ENCODE measurements at regions not wholly inside any gene's neighbourhood (a gene's known extent, or its start where the extent isn't known, plus 50 kb on each side); places are given as distances from the start of the nearest gene placed in this dataset.

DNA sequence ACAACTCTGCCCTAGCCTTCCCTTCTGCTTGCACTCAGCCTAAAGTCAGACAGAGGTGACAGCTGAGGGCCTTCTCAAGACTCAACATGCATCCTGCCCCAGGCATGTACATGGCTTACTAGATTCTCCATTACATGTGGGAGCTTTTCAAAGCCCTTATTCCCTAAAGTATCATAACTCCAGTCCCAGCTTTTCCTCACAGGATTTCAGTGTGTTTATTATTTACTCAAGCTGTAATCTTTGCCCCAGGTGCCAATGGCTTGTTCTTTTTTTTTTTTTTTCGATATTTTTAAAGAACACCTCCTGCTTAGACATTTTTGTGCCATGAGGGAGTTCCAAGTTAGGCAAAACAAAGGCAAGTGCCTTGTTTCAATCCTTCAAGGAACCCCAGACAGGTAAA is 154.0 kb upstream of the RADX start:
- CTCF ChIA-PET: no interaction called here
- Mint-ChIP-seq H3K4me3 (ENCODE audit: unreplicated experiment) (no peak overlapping the region), H3K9me3 (ENCODE audit: unreplicated experiment) (no peaks in the 10 kb centered on the region), H3K4me1 (ENCODE audit: low read depth, unreplicated experiment) (no peaks in the 10 kb centered on the region), H3K36me3 (ENCODE audit: insufficient read depth, unreplicated experiment) (no peaks in the 10 kb centered on the region), H3K27ac (ENCODE audit: unreplicated experiment) (no peak overlapping the region), H3K27me3 (ENCODE audit: insufficient read depth, unreplicated experiment) (peaks cover 3% of the 10 kb centered on the region)
- no peak for DNase-seq
- Histone ChIP-seq H3K9me3 (no peaks in the 10 kb centered on the region), H3K27me3 (replicated peaks; ENCODE audit: control insufficient read depth, insufficient read depth, low read length) (no peaks in the 10 kb centered on the region), H3K36me3 (ENCODE audit: control insufficient read depth, insufficient read depth, low read length) (no peaks in the 10 kb centered on the region), H3K4me3 (ENCODE audit: low read depth, low read length) (no peak overlapping the region), H3K4me1 (no peaks in the 10 kb centered on the region)
- intact Hi-C loops (cut with micrococcal nuclease; ENCODE audit: unreplicated experiment): no loop called here
- TF ChIP-seq, protein P1, sequence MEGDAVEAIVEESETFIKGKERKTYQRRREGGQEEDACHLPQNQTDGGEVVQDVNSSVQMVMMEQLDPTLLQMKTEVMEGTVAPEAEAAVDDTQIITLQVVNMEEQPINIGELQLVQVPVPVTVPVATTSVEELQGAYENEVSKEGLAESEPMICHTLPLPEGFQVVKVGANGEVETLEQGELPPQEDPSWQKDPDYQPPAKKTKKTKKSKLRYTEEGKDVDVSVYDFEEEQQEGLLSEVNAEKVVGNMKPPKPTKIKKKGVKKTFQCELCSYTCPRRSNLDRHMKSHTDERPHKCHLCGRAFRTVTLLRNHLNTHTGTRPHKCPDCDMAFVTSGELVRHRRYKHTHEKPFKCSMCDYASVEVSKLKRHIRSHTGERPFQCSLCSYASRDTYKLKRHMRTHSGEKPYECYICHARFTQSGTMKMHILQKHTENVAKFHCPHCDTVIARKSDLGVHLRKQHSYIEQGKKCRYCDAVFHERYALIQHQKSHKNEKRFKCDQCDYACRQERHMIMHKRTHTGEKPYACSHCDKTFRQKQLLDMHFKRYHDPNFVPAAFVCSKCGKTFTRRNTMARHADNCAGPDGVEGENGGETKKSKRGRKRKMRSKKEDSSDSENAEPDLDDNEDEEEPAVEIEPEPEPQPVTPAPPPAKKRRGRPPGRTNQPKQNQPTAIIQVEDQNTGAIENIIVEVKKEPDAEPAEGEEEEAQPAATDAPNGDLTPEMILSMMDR (IDR thresholded peaks at IDR 0.05; ENCODE audit: insufficient read depth in 1 of 2, low read depth in 1 of 2, low read length in 1 of 2, severe bottlenecking in 1 of 2, unreplicated experiment in 1 of 2): no peak
- POLR2A ChIA-PET: no interaction called here
- BruUV-seq (replicated peaks): no TSS peak

DNA sequence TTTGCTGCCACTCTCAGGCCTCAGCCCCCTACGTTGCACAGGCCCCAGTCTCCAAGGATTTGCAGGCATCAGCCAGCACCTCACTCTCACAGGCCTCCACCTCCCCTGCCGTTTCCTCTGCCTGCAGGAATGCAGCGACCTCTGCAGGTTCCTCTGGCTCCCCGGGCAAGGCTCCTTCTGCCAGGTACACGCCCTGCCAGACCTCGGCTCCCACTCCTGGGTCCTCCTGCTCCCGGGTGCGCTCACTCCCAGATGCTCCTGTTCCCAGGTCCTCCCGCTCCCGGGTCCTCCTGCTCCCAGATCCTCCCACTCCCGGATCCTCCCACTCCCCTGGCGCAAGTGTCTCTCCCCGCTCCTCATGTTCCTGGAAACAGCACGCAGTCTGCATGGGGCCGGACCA is 144.4 kb upstream of the RADX start:
- Mint-ChIP-seq H3K27me3 (ENCODE audit: insufficient read depth, unreplicated experiment) (no peaks in the 10 kb centered on the region), H3K27ac (ENCODE audit: unreplicated experiment) (no peak overlapping the region), H3K4me1 (ENCODE audit: low read depth, unreplicated experiment) (no peaks in the 10 kb centered on the region), H3K9me3 (ENCODE audit: unreplicated experiment) (no peaks in the 10 kb centered on the region), H3K36me3 (ENCODE audit: insufficient read depth, unreplicated experiment) (no peaks in the 10 kb centered on the region), H3K4me3 (ENCODE audit: unreplicated experiment) (no peak overlapping the region)
- Histone ChIP-seq H3K4me3 (ENCODE audit: low read depth, low read length) (no peak overlapping the region), H3K36me3 (ENCODE audit: control insufficient read depth, insufficient read depth, low read length) (no peaks in the 10 kb centered on the region), H3K9me3 (no peaks in the 10 kb centered on the region), H3K27me3 (replicated peaks; ENCODE audit: control insufficient read depth, insufficient read depth, low read length) (no peaks in the 10 kb centered on the region), H3K4me1 (no peaks in the 10 kb centered on the region)
- POLR2A ChIA-PET: no interaction called here
- intact Hi-C loops (cut with micrococcal nuclease; ENCODE audit: unreplicated experiment): no loop called here
- CTCF ChIA-PET: no interaction called here
- TF ChIP-seq, protein P1 (IDR thresholded peaks at IDR 0.05; ENCODE audit: insufficient read depth in 1 of 2, low read depth in 1 of 2, low read length in 1 of 2, severe bottlenecking in 1 of 2, unreplicated experiment in 1 of 2): no peak
- no TSS peak for BruUV-seq (replicated peaks)
- no peak for DNase-seq

DNA sequence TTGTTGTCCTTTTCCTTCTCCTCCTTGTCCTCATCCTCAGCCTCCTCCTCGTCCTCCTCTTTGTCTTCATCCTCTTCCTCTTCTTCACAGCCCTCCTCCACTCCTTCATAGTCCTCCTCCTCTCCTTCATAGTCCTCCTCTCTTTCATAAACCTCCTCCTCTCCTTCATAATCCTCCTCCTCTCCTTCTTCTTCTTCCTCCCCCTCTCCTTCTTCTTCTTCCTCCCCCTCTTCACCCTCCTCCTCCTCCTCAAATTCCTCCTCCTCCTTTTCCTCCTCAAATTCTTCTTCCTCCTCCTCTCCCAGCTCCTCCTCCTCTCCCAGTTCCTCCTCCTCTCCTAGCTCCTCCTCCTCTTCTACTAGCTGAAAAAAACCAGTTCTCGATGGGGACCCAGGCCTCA is 143.8 kb upstream of the RADX start:
- no peak for DNase-seq
- H3K27ac Mint-ChIP-seq (ENCODE audit: unreplicated experiment): no peak overlapping the region
- no peaks in the 10 kb centered on the region for H3K4me1 Mint-ChIP-seq (ENCODE audit: low read depth, unreplicated experiment)
- TF ChIP-seq, protein P1 (IDR thresholded peaks at IDR 0.05; ENCODE audit: insufficient read depth in 1 of 2, low read depth in 1 of 2, low read length in 1 of 2, severe bottlenecking in 1 of 2, unreplicated experiment in 1 of 2): no peak
- BruUV-seq (replicated peaks): no TSS peak
- Histone ChIP-seq H3K4me3 (ENCODE audit: low read depth, low read length) (no peak overlapping the region), H3K27me3 (replicated peaks; ENCODE audit: control insufficient read depth, insufficient read depth, low read length) (no peaks in the 10 kb centered on the region), H3K4me1 (no peaks in the 10 kb centered on the region), H3K9me3 (no peaks in the 10 kb centered on the region), H3K36me3 (ENCODE audit: control insufficient read depth, insufficient read depth, low read length) (no peaks in the 10 kb centered on the region)
- H3K36me3 Mint-ChIP-seq (ENCODE audit: insufficient read depth, unreplicated experiment): no peaks in the 10 kb centered on the region
- no peak overlapping the region for H3K4me3 Mint-ChIP-seq (ENCODE audit: unreplicated experiment)
- ChIA-PET CTCF (no interaction called here), POLR2A (no interaction called here)
- no peaks in the 10 kb centered on the region for H3K27me3 Mint-ChIP-seq (ENCODE audit: insufficient read depth, unreplicated experiment)
- no peaks in the 10 kb centered on the region for H3K9me3 Mint-ChIP-seq (ENCODE audit: unreplicated experiment)
- intact Hi-C loops (cut with micrococcal nuclease; ENCODE audit: unreplicated experiment): no loop called here
